Common myeloid progenitor, CD34-positive (primary cell): ENCODE measurements at regions not wholly inside any gene's neighbourhood (a gene's known extent, or its start where the extent isn't known, plus 50 kb on each side); places are given as distances from the start of the nearest gene placed in this dataset.

ENCODE experiments used
- CTCF ChIA-PET: fragments of 350-600 bp; sonication (Branson Sonifier 250); formaldehyde crosslinking; loops from one replicate; lab custom pipeline; 2021; ENCODE audit warnings: antibody characterized with exemption; lab: Charles Lee
- POLR2A ChIA-PET: fragments of 350-600 bp; sonication (Branson Sonifier 250); formaldehyde crosslinking; loops from one replicate; lab custom pipeline; 2021; ENCODE audit warnings: antibody characterized with exemption; lab: Charles Lee
- DNase-seq, 3 donors: peaks; one replicate each; pipeline versions ENCODE4 v3.0.0 to v3.0.0-alpha.2; 2013
- H3K27ac ChIP-seq, 2 experiments: 1 replicate in 1 of 2; 2 replicates in 1 of 2; pipeline ENCODE4 v1.7.0; 2013; ENCODE audit warnings: inconsistent platforms in 2 of 2, low read length in 2 of 2, mild to moderate bottlenecking in 2 of 2, low read depth in 1 of 2, moderate library complexity in 1 of 2; ENCODE audit not compliant: severe bottlenecking in 2 of 2, insufficient read depth in 1 of 2, poor library complexity in 1 of 2
- H3K27me3 ChIP-seq, 5 experiments: replicated peaks in 2 of 5; 1 replicate in 3 of 5; 2 replicates in 2 of 5; pipeline versions ENCODE4 v1.6.1 to v1.7.0; 2013; ENCODE audit warnings: low read length in 4 of 5, mild to moderate bottlenecking in 2 of 5, moderate library complexity in 2 of 5, inconsistent platforms in 1 of 5; ENCODE audit not compliant: insufficient read depth in 5 of 5, control insufficient read depth in 4 of 5
- H3K36me3 ChIP-seq, 4 experiments: 1 replicate in 2 of 4; 2 replicates in 2 of 4; pipeline versions ENCODE4 v1.6.1 to v1.7.0; 2013; ENCODE audit warnings: low read length in 3 of 4, control low read depth in 1 of 4, mild to moderate bottlenecking in 1 of 4; ENCODE audit not compliant: control insufficient read depth in 4 of 4, insufficient read depth in 4 of 4
- H3K4me1 ChIP-seq, 4 experiments: 1 replicate in 3 of 4; 2 replicates in 1 of 4; pipeline versions ENCODE4 v1.6.1 to v1.7.1; 2013; ENCODE audit warnings: low read length in 3 of 4, mild to moderate bottlenecking in 3 of 4, control low read depth in 1 of 4, inconsistent platforms in 1 of 4, moderate library complexity in 1 of 4; ENCODE audit not compliant: control insufficient read depth in 4 of 4, insufficient read depth in 4 of 4; ENCODE audit errors: control extremely low read depth in 1 of 4
- H3K4me3 ChIP-seq, 7 experiments: 1 replicate in 4 of 7; 2 replicates in 3 of 7; pipeline versions ENCODE4 v1.5.1 to v1.7.0; 2013; ENCODE audit warnings: mild to moderate bottlenecking in 7 of 7, low read length in 6 of 7, moderate library complexity in 6 of 7, inconsistent platforms in 2 of 7, low read depth in 2 of 7, control low read depth in 1 of 7; ENCODE audit not compliant: insufficient read depth in 4 of 7, control insufficient read depth in 1 of 7; ENCODE audit errors: extremely low read depth in 1 of 7
- H3K9me3 ChIP-seq, 5 experiments: 1 replicate in 4 of 5; 2 replicates in 1 of 5; pipeline versions ENCODE4 v1.6.1 to v1.7.1; 2013; ENCODE audit warnings: low read length in 4 of 5, mild to moderate bottlenecking in 2 of 5, inconsistent platforms in 1 of 5, low read depth in 1 of 5, moderate library complexity in 1 of 5; ENCODE audit not compliant: control insufficient read depth in 4 of 5, insufficient read depth in 2 of 5; ENCODE audit errors: control extremely low read depth in 1 of 5
- WGBS: methylation state at CpG from one replicate; pipeline ENCODE4 v1.1.5; 2013; ENCODE audit not compliant: insufficient coverage; 5-methylcytosine and 5-hydroxymethylcytosine counted together

GRCh38 chr22:48319321-48320047 lies 1508.2 kb downstream of the BRD1 start:
- no peak for DNase-seq
- H3K4me3 ChIP-seq: no peak overlapping the region
- peaks cover 0 to 4% (median 2%) of the 10 kb centered on the region in 5 experiments for H3K9me3 ChIP-seq
- H3K4me1 ChIP-seq: no peaks in the 10 kb centered on the region
- H3K27me3 ChIP-seq: peaks cover 0 to 11% (median 0%) of the 10 kb centered on the region in 5 experiments
- H3K27ac ChIP-seq: no peak overlapping the region
- POLR2A ChIA-PET: no interaction called here
- CTCF ChIA-PET: interaction anchor here (1.2 kb wide), 1 partner anchor 9 kb away, joined by 3 read pairs; no protein-coding TSS in a partner anchor
- WGBS: 90% methylated on average over 12 of the region's 14 CpGs
- H3K36me3 ChIP-seq: no peaks in the 10 kb centered on the region

GRCh38 chr22:48318575-48319320 lies 1508.9 kb downstream of the BRD1 start:
- ChIA-PET CTCF (interaction anchor here (1.2 kb wide), 1 partner anchor 10 kb away, joined by 3 read pairs; no protein-coding TSS in a partner anchor), POLR2A (no interaction called here)
- DNase-seq: no peak
- H3K4me3 ChIP-seq: no peak overlapping the region
- H3K27ac ChIP-seq: no peak overlapping the region
- peaks cover 0 to 3% (median 0%) of the 10 kb centered on the region in 5 experiments for H3K9me3 ChIP-seq
- no peaks in the 10 kb centered on the region for H3K4me1 ChIP-seq
- 93% methylated on average over 12 of the region's 13 CpGs for WGBS
- peaks cover 0 to 8% (median 0%) of the 10 kb centered on the region in 5 experiments for H3K27me3 ChIP-seq
- H3K36me3 ChIP-seq: no peaks in the 10 kb centered on the region

- POLR2A ChIA-PET: no interaction called here
- DNase-seq: no peak
- H3K27ac ChIP-seq: no peak overlapping the region
- 82% methylated on average over 5 of the region's 6 CpGs for WGBS
- peaks cover 0 to 6% (median 0%) of the 10 kb centered on the region in 5 experiments for H3K27me3 ChIP-seq
- no peaks in the 10 kb centered on the region for H3K4me1 ChIP-seq
- H3K4me3 ChIP-seq: no peak overlapping the region
- H3K9me3 ChIP-seq: no peaks in the 10 kb centered on the region
- H3K36me3 ChIP-seq: no peaks in the 10 kb centered on the region
- CTCF ChIA-PET: interaction anchor here (1.2 kb wide), 1 partner anchor 10 kb away, joined by 3 read pairs; no protein-coding TSS in a partner anchor
Measured at GRCh38 chr22:48318173-48318572, 1509.5 kb downstream of the BRD1 start.

- no peak overlapping the region for H3K27ac ChIP-seq
- H3K9me3 ChIP-seq: peaks cover 0 to 6% (median 0%) of the 10 kb centered on the region in 5 experiments
- ChIA-PET POLR2A (no interaction called here), CTCF (no interaction called here)
- H3K4me3 ChIP-seq: no peak overlapping the region
- H3K36me3 ChIP-seq: no peaks in the 10 kb centered on the region
- no peaks in the 10 kb centered on the region for H3K4me1 ChIP-seq
- DNase-seq: no peak
- H3K27me3 ChIP-seq: peaks cover 0 to 6% (median 0%) of the 10 kb centered on the region in 5 experiments
- 85% methylated on average over 16 of the region's 19 CpGs for WGBS
Measured at GRCh38 chr22:48316257-48317250, 1511.1 kb downstream of the BRD1 start.

GRCh38 chr22:48315439-48316256 lies 1512.0 kb downstream of the BRD1 start:
- no peak overlapping the region for H3K27ac ChIP-seq
- peaks cover 0 to 4% (median 0%) of the 10 kb centered on the region in 5 experiments for H3K27me3 ChIP-seq
- no peaks in the 10 kb centered on the region for H3K36me3 ChIP-seq
- POLR2A ChIA-PET: no interaction called here
- no peaks in the 10 kb centered on the region for H3K4me1 ChIP-seq
- no peak overlapping the region for H3K4me3 ChIP-seq
- DNase-seq: no peak
- 94% methylated on average over 22 of the region's 23 CpGs for WGBS
- peaks cover 0 to 10% (median 0%) of the 10 kb centered on the region in 5 experiments for H3K9me3 ChIP-seq
- CTCF ChIA-PET: no interaction called here

- DNase-seq: no peak
- CTCF ChIA-PET: no interaction called here
- Histone ChIP-seq H3K27me3 (peaks cover 0 to 4% (median 0%) of the 10 kb centered on the region in 5 experiments), H3K9me3 (peaks cover 0 to 10% (median 0%) of the 10 kb centered on the region in 5 experiments), H3K36me3 (no peaks in the 10 kb centered on the region), H3K4me3 (no peak overlapping the region), H3K4me1 (no peaks in the 10 kb centered on the region), H3K27ac (no peak overlapping the region)
- POLR2A ChIA-PET: no interaction called here
- 40% methylated on average over 1 of the region's 6 CpGs for WGBS
Measured at GRCh38 chr22:48314073-48314472, 1513.6 kb downstream of the BRD1 start.
